Mucosa of rectum (tissue), 2 donors: ENCODE measurements at regions not wholly inside any gene's neighbourhood (a gene's known extent, or its start where the extent isn't known, plus 50 kb on each side); places are given as distances from the start of the nearest gene placed in this dataset.
"Not testable (repeated sequence)": the region's sequence is repeated elsewhere in the genome, so short reads cannot be mapped to it uniquely, and the experiment has no call there.

Experiments
- H3K27ac ChIP-seq, 2 donors: one replicate each; pipeline ENCODE4 v1.7.0; 2013; ENCODE audit warnings: inconsistent platforms in 2 of 2, low read depth in 2 of 2, low read length in 2 of 2
- H3K27me3 ChIP-seq, 2 donors: one replicate each; pipeline ENCODE4 v1.7.0; 2013; ENCODE audit warnings: low read length in 2 of 2; ENCODE audit not compliant: control insufficient read depth in 2 of 2, insufficient read depth in 2 of 2
- H3K36me3 ChIP-seq, 2 donors: one replicate each; pipeline ENCODE4 v1.7.0; 2013; ENCODE audit warnings: low read length in 2 of 2; ENCODE audit not compliant: control insufficient read depth in 2 of 2, insufficient read depth in 2 of 2
- H3K4me1 ChIP-seq, 2 donors: one replicate each; pipeline ENCODE4 v1.7.0; 2013; ENCODE audit warnings: low read length in 2 of 2, mild to moderate bottlenecking in 1 of 2; ENCODE audit not compliant: control insufficient read depth in 2 of 2, insufficient read depth in 2 of 2
- H3K4me3 ChIP-seq, 2 donors: one replicate each; pipeline ENCODE4 v1.7.0; 2013; ENCODE audit warnings: low read length in 2 of 2
- H3K9ac ChIP-seq, 2 donors: one replicate each; pipeline ENCODE4 v1.7.0; 2013; ENCODE audit warnings: low read length in 2 of 2, low read depth in 1 of 2, mild to moderate bottlenecking in 1 of 2
- H3K9me3 ChIP-seq, 2 donors: one replicate each; pipeline ENCODE4 v1.7.0; 2013; ENCODE audit warnings: low read length in 2 of 2; ENCODE audit not compliant: control insufficient read depth in 2 of 2
- donor health status: healthy.
- donor health status: Normal muscosa, but diverticular disease.

GRCh38 chr12:131242741-131243496 is 289.2 kb downstream of the ADGRD1 start:
- H3K27ac ChIP-seq = no peak overlapping the region
- H3K27me3 ChIP-seq = no peaks in the 10 kb centered on the region
- H3K36me3 ChIP-seq = no peaks in the 10 kb centered on the region
- H3K9ac ChIP-seq = no peak overlapping the region
- H3K9me3 ChIP-seq = no peaks in the 10 kb centered on the region
- no peaks in the 10 kb centered on the region for H3K4me1 ChIP-seq
- H3K4me3 ChIP-seq = no peak overlapping the region

- not testable (repeated sequence) for H3K4me1 ChIP-seq, H3K27me3 ChIP-seq, H3K9me3 ChIP-seq, H3K27ac ChIP-seq, H3K4me3 ChIP-seq, H3K36me3 ChIP-seq, H3K9ac ChIP-seq
Measured at GRCh38 chr12:131244157-131244688, 290.5 kb downstream of the ADGRD1 start.

- H3K27ac ChIP-seq, H3K9me3 ChIP-seq, H3K4me3 ChIP-seq, H3K27me3 ChIP-seq, H3K36me3 ChIP-seq, H3K9ac ChIP-seq, H3K4me1 ChIP-seq: not testable (repeated sequence)
Measured at GRCh38 chr12:131245161-131245560, 291.5 kb downstream of the ADGRD1 start.

- Histone ChIP-seq H3K9me3 (no peaks in the 10 kb centered on the region), H3K27me3 (no peaks in the 10 kb centered on the region), H3K36me3 (no peaks in the 10 kb centered on the region), H3K27ac (no peak overlapping the region), H3K4me1 (no peaks in the 10 kb centered on the region), H3K9ac (no peak overlapping the region), H3K4me3 (no peak overlapping the region)
Measured at GRCh38 chr12:131245564-131246355, 292.1 kb downstream of the ADGRD1 start.

- H3K27me3 ChIP-seq, H3K9ac ChIP-seq, H3K36me3 ChIP-seq, H3K4me1 ChIP-seq, H3K9me3 ChIP-seq, H3K27ac ChIP-seq, H3K4me3 ChIP-seq: not testable (repeated sequence)
Measured at GRCh38 chr12:131247026-131247725, 293.5 kb downstream of the ADGRD1 start.

- not testable (repeated sequence) for H3K9me3 ChIP-seq, H3K4me1 ChIP-seq, H3K36me3 ChIP-seq, H3K27ac ChIP-seq, H3K9ac ChIP-seq, H3K4me3 ChIP-seq, H3K27me3 ChIP-seq
Measured at GRCh38 chr12:131247875-131248274, 294.2 kb downstream of the ADGRD1 start.

- Histone ChIP-seq H3K9me3 (no peaks in the 10 kb centered on the region), H3K36me3 (no peaks in the 10 kb centered on the region), H3K27ac (no peak overlapping the region), H3K9ac (no peak overlapping the region), H3K4me1 (no peaks in the 10 kb centered on the region), H3K4me3 (no peak overlapping the region), H3K27me3 (no peaks in the 10 kb centered on the region)
Measured at GRCh38 chr12:131249246-131250027, 295.7 kb downstream of the ADGRD1 start.

- no peaks in the 10 kb centered on the region for H3K9me3 ChIP-seq
- no peak overlapping the region for H3K27ac ChIP-seq
- no peaks in the 10 kb centered on the region for H3K27me3 ChIP-seq
- H3K9ac ChIP-seq = no peak overlapping the region
- H3K4me3 ChIP-seq = no peak overlapping the region
- no peaks in the 10 kb centered on the region for H3K4me1 ChIP-seq
- H3K36me3 ChIP-seq = no peaks in the 10 kb centered on the region
Measured at GRCh38 chr12:131250028-131250950, 296.6 kb downstream of the ADGRD1 start.

GRCh38 chr12:131250951-131251315 is 297.2 kb downstream of the ADGRD1 start:
- H3K36me3 ChIP-seq = no peaks in the 10 kb centered on the region
- no peak overlapping the region for H3K9ac ChIP-seq
- no peak overlapping the region for H3K27ac ChIP-seq
- no peak overlapping the region for H3K4me3 ChIP-seq
- H3K9me3 ChIP-seq = no peaks in the 10 kb centered on the region
- H3K27me3 ChIP-seq = no peaks in the 10 kb centered on the region
- H3K4me1 ChIP-seq = no peaks in the 10 kb centered on the region
